Type B pancreatic cell (in vitro differentiated cells): ENCODE measurements at regions not wholly inside any gene's neighbourhood (a gene's known extent, or its start where the extent isn't known, plus 50 kb on each side); places are given as distances from the start of the nearest gene placed in this dataset.

Experiments used
- DNase-seq: peaks from one replicate; pipeline ENCODE4 v3.0.0; 2021; ENCODE audit warnings: mixed read lengths; ENCODE audit not compliant: unreplicated experiment; ENCODE audit errors: extremely low spot score
- H3K27ac Mint-ChIP-seq: 2 replicates; pipeline ENCODE4 v1.8.0; 2021; ENCODE audit warnings: mild to moderate bottlenecking, mixed read lengths
- H3K27me3 Mint-ChIP-seq: 2 replicates; pipeline ENCODE4 v1.8.0; 2021; ENCODE audit warnings: mixed read lengths
- H3K36me3 Mint-ChIP-seq: 2 replicates; pipeline ENCODE4 v1.8.0; 2021; ENCODE audit warnings: mixed read lengths
- H3K4me1 Mint-ChIP-seq: one replicate; pipeline ENCODE4 v1.8.0; 2021; ENCODE audit warnings: mixed read lengths; ENCODE audit not compliant: unreplicated experiment
- H3K4me3 Mint-ChIP-seq: 2 replicates; pipeline ENCODE4 v1.8.0; 2021; ENCODE audit warnings: mild to moderate bottlenecking, mixed read lengths
- H3K9me3 Mint-ChIP-seq: 2 replicates; pipeline ENCODE4 v1.8.0; 2021; ENCODE audit warnings: mixed read lengths
- CTCF ChIP-seq: fragments of 200-600 bp; sonication (generic); conservative IDR thresholded peaks from 2 replicates; pipeline ENCODE4 v1.5.0; 2021; ENCODE audit warnings: antibody characterized with exemption, mild to moderate bottlenecking

DNA sequence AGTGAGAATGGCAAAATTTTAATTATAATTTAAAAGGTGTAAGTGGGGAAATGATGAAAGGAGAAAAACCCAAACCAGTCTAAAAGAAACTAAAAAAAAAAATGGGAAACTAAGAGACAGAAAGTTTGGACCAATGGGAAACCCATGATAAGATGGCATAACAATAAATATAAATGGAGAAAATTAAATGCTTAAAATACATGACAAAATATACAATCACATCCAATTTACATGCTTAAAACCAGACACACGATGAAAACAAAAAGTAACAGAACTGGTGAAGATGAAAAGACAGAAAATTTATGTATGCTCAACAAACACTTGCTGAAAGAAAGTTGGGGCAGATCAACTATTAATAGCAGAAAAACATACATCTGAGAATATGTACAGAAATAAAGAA is 1471.1 kb downstream of the TBC1D22A start:
- no peak for DNase-seq
- H3K27me3 Mint-ChIP-seq = peaks cover 9% of the 10 kb centered on the region
- H3K4me1 Mint-ChIP-seq = no peaks in the 10 kb centered on the region
- H3K27ac Mint-ChIP-seq = no peak overlapping the region
- no peaks in the 10 kb centered on the region for H3K36me3 Mint-ChIP-seq
- no peak for TF ChIP-seq CTCF
- H3K4me3 Mint-ChIP-seq = no peak overlapping the region
- H3K9me3 Mint-ChIP-seq = peaks cover 15% of the 10 kb centered on the region

GRCh38 chr22:48228468-48228867 is 1466.0 kb downstream of the TBC1D22A start:
- Mint-ChIP-seq H3K27me3 (peaks cover 12% of the 10 kb centered on the region), H3K9me3 (peaks cover 9% of the 10 kb centered on the region), H3K4me1 (no peaks in the 10 kb centered on the region), H3K4me3 (no peak overlapping the region), H3K27ac (no peak overlapping the region), H3K36me3 (no peaks in the 10 kb centered on the region)
- no peak for TF ChIP-seq CTCF
- DNase-seq = no peak

DNA sequence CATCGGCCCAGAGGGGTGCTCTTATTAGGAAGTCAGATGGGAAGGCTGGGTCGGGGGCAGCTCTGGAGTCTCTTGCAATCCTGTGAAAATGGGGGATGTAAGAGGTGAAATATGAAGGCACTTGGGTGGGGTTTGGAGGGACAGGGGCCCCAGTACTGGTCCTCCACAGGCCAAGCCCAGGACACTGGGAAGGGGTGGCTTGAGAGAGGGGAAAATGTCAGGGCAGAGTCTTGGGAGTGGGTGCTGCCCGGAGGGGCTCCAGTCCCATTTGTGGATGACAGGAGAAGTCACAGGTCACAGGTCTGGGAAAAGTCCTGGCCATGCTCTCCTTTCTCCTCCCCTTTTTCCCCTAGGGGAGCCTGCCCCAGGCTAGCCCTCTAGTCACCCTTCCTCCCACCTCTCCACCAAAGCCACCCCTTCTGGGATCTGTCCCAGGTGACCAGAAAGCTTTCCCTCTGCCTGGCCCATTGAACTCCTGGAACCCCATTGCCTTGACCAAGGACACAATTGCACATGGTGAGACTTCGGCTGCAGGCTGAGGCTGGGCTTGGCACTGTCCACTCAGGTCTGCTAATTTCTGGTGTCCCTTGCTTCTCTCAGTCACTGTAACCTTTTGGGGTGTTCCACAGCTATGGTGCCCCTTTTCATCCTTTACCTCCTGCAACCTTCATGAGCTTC is 1465.0 kb downstream of the TBC1D22A start:
- Mint-ChIP-seq H3K9me3 (peaks cover 6% of the 10 kb centered on the region), H3K27ac (no peak overlapping the region), H3K36me3 (no peaks in the 10 kb centered on the region), H3K27me3 (peaks cover 12% of the 10 kb centered on the region), H3K4me1 (no peaks in the 10 kb centered on the region), H3K4me3 (no peak overlapping the region)
- no peak for TF ChIP-seq CTCF
- peak; percentile 47 for DNase-seq

DNA sequence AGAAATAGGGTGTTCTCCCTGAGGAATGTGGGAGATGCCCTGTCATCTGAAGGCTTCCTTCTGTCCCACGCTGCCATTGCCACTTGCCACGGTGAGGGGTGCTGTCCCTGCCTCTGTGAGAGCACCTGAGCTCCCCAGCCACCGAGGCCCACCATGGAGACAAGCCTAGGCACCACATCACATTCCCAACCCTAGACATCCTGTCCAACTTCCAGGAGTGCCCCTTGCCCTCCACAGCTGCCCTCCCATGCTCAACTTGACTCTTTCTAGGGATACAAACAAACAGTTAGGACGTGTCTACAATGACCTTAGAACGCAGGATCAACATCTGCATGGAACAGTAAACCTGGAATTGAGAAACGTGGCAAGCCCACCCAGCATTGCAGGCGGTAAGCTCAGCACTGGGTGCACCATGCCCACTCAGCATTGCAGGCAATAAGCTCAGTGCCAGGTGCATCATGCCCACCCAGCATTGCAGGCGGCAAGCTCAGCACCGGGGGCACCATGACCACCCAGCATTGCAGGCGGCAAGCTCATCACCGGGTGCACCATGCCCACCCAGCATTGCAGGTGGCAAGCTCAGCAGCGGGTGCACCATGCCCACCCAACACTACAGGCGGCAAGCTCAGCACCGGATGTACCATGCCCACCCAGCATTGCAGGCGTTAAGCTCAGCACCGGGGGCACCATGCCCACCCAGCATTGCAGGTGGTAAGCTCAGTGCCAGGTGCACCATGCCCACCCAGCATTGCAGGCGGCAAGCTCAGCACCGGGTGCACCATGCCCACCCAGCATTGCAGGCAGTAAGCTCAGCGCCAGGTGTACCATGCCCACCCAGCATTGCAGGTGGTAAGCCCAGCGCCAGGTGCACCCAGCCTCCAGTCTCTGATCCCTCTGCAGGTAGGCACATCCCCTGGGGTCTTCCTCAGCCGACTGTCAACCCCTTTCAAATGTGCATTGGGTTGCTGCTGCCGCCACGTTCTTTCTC is 1463.9 kb downstream of the TBC1D22A start:
- no peak for TF ChIP-seq CTCF
- H3K4me3 Mint-ChIP-seq = no peak overlapping the region
- H3K27ac Mint-ChIP-seq = no peak overlapping the region
- no peaks in the 10 kb centered on the region for H3K36me3 Mint-ChIP-seq
- no peaks in the 10 kb centered on the region for H3K9me3 Mint-ChIP-seq
- peak; percentile 31 for DNase-seq
- peaks cover 10% of the 10 kb centered on the region for H3K27me3 Mint-ChIP-seq
- H3K4me1 Mint-ChIP-seq = no peaks in the 10 kb centered on the region

DNA sequence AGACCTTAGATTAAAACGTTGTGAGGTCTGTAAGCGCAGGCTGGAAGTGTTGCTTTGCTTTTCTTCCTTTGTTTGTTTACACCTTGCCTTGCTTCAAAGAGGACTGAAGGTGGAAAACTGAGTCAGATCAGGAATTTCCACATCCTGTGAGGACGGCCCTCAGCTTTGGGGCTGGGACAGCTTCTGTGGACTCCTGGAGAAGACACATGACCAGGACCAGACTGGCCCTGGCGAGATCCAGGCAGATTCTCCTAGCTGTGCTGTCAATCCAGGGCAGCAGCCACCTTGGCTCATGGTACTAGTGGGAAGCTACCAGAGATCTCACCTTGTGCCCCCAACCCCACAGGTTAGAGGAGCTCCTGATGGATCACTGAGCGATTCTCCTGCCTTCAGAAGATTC is 1461.9 kb downstream of the TBC1D22A start:
- DNase-seq = peak; percentile 50
- Mint-ChIP-seq H3K4me3 (no peak overlapping the region), H3K9me3 (no peaks in the 10 kb centered on the region), H3K4me1 (no peaks in the 10 kb centered on the region), H3K27me3 (peaks cover 11% of the 10 kb centered on the region), H3K27ac (no peak overlapping the region), H3K36me3 (no peaks in the 10 kb centered on the region)
- TF ChIP-seq CTCF = no peak
